GM18502 (cell line): ENCODE measurements at regions not wholly inside any gene's neighbourhood (a gene's known extent, or its start where the extent isn't known, plus 50 kb on each side); places are given as distances from the start of the nearest gene placed in this dataset.
"Not testable (repeated sequence)": the region's sequence is repeated elsewhere in the genome, so short reads cannot be mapped to it uniquely, and the experiment has no call there.

Experiments used
- ATAC-seq: cut with Tn5 transposase; IDR thresholded peaks from one replicate; pipeline ENCODE4 v1.9.1; 2021; ENCODE audit warnings: mild to moderate bottlenecking; ENCODE audit not compliant: unreplicated experiment, poor library complexity

GRCh38 chr11:10982704-10983510 is 125.1 kb upstream of the ZBED5 start:
- no peak for ATAC-seq

- ATAC-seq: no peak
Measured at GRCh38 chr11:10979529-10979928, 121.7 kb upstream of the ZBED5 start.

- ATAC-seq: no peak
Measured at GRCh38 chr11:10978198-10978597, 120.3 kb upstream of the ZBED5 start.

- ATAC-seq: no peak
Measured at GRCh38 chr11:10975287-10975721, 117.5 kb upstream of the ZBED5 start.

- no peak for ATAC-seq
Measured at GRCh38 chr11:10973416-10973815, 115.6 kb upstream of the ZBED5 start.

- ATAC-seq: no peak
Measured at GRCh38 chr11:10970926-10971325, 113.1 kb upstream of the ZBED5 start.

- no peak for ATAC-seq
Measured at GRCh38 chr11:10969387-10969786, 111.5 kb upstream of the ZBED5 start.

- ATAC-seq: not testable (repeated sequence)
Measured at GRCh38 chr11:10956884-10957283, 99.0 kb upstream of the ZBED5 start.

GRCh38 chr11:10955616-10956015 is 97.8 kb upstream of the ZBED5 start:
- no peak for ATAC-seq

- no peak for ATAC-seq
Measured at GRCh38 chr11:10954184-10954583, 96.3 kb upstream of the ZBED5 start.

- ATAC-seq: no peak
Measured at GRCh38 chr11:10952872-10953271, 95.0 kb upstream of the ZBED5 start.

- not testable (repeated sequence) for ATAC-seq
Measured at GRCh38 chr11:10947935-10948334, 90.1 kb upstream of the ZBED5 start.

GRCh38 chr11:10946072-10946471 is 88.2 kb upstream of the ZBED5 start:
- no peak for ATAC-seq

- ATAC-seq: no peak
Measured at GRCh38 chr11:10945196-10945595, 87.3 kb upstream of the ZBED5 start.

GRCh38 chr11:10943968-10944367 is 86.1 kb upstream of the ZBED5 start:
- no peak for ATAC-seq

- ATAC-seq: no peak
Measured at GRCh38 chr11:10942620-10943019, 84.8 kb upstream of the ZBED5 start.

GRCh38 chr11:10941871-10942270 is 84.0 kb upstream of the ZBED5 start:
- no peak for ATAC-seq

- no peak for ATAC-seq
Measured at GRCh38 chr11:10941414-10941813, 83.6 kb upstream of the ZBED5 start.

- no peak for ATAC-seq
Measured at GRCh38 chr11:10938650-10939387, 81.0 kb upstream of the ZBED5 start.

- no peak for ATAC-seq
Measured at GRCh38 chr11:10938231-10938630, 80.4 kb upstream of the ZBED5 start.

GRCh38 chr11:10937385-10937771 is 79.5 kb upstream of the ZBED5 start:
- ATAC-seq: no peak
